ENCODE measurements at regions not wholly inside any gene's neighbourhood (a gene's known extent, or its start where the extent isn't known, plus 50 kb on each side); places are given as distances from the start of the nearest gene placed in this dataset.

DNA sequence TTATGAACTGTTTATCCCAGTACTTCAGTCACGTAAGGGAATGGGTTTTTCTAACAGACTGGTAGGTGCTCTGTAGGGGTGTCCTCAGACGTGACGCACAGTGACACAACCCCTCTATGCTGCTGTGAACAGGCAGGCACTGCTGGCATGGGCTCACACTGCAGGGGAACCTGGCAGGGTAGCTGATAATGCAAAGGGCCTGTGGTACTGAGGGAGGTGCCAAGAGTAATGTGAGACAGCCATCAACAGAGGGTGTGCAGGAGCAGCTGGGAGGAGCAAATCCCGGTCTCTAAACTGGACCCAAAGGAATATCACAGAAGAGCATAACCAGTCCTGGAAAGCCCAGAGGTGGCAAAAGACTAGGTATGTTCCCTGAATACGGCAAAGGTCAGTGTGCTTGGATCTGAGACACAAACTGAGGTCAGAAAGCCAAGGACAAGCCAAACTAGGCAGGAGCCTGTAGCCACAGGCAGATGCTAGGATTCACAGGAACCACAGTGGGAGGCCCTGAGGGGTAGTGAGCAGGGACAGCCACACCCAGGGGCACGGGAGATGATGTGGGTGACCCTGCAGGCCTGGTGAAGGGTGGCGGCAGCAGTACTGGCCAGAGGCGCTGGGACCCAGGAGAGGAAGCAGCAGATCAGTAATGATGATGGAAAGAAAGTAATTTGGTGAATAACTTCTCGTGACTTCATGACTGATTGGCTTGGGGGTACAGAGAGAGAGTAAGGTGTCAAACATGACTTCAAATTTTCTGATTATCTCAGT lies 248.1 kb upstream of the CHRNA7 start:
- DNase-seq = no peak

DNA sequence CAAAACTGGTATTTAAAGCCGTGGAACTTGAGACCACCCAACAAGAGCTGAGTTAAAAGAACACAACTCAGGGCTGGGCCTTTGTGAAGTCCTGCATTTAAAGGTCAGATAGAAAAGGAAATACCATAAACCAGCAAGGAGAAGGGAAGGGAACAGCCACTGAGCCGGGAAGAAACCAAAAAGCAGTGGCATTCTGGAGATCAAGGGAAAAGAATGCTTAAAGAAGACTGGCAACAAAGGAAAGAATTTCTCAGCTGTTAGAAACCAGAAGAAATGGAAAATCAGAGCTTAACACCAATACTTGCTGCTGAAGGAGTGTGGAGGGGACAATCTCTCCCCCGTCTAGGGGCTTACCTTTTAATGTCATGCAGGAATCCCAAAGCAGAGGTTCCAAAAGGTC lies 247.4 kb upstream of the CHRNA7 start:
- no peak for DNase-seq

DNA sequence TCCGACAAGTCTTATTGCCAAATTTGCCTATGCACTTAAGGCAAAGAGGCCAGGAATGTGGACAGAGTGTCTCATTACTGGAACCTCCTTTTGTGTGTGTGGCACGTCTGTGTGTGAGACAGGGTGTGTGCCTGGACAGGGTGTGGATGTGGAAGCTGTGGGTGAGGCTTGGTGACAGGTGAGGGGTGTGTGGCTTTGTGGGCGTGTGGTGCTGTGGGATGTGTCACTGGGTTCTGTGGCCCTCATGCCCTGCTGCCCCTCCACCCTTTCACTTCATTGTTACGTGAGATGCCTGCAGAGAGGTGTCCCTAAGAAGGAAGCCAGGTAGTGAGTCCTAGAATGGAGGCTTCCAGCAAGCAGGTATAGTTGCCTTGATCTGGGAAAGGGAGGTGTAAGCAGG lies 244.0 kb upstream of the CHRNA7 start:
- DNase-seq = no peak

DNA sequence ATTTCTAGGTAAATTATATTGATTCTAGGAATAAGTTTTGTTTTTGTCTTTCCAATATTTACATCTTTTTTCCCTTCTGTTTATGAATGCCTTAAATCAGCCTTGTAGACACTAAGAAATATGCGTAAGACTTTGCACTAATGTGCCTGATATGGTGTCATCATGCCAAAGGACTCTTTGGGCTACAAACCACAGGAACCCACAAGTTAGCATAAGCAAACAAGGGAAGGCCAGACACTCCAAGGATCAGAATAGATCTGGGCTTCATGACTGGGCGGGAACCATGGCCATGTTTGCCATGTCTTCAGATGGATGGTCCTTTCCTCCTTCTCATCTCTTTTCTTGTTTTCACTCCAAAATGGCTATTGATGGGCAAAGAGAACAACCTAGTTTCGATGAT lies 242.2 kb upstream of the CHRNA7 start:
- no peak for DNase-seq

DNA sequence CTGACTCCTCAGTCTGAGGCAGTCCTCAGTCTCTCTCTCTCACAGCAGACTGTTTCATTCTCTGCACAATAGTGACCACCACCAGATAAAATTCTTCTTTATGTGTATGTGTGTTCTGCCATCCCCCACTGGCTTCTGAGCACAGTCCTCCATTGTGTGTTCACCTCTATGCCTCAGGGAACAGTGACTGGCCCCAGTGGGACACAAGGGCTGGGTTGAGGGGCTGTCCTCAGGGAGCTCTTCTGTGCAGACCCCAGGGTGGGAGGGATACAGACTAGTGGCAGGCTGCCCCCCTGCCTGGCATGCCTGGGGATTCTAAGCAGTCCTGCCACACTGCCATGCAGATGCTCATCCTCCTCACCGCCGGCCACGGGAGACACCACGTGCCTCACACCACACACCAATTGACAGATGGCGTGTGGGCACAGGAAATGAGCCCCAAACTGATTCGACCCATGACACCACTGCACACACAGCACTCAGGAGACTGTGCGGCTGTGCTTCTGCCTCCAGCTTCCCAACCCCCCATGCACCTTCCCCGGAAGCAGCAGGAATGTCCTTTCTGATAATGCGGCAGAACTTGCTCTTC lies 237.6 kb upstream of the CHRNA7 start:
- no peak for DNase-seq

DNA sequence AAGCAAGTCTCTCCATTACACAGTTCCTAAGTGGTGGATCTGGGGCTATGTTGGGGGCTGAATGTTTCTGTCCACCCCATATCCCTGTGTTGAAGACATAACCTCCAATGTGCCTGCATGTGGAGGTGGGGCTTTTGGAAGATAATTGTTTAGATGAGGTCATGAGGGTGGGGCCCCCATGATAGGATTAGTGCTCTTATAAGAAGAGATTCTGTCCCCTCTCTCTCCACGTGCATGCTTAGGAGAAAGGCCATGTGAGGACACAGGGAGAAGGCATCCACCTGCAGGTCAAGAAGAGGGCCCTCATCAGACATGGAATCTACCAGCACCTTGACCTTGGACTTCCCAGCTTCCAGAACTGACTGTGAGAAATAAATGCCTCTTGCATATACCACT lies 231.0 kb upstream of the CHRNA7 start:
- DNase-seq = no peak

DNA sequence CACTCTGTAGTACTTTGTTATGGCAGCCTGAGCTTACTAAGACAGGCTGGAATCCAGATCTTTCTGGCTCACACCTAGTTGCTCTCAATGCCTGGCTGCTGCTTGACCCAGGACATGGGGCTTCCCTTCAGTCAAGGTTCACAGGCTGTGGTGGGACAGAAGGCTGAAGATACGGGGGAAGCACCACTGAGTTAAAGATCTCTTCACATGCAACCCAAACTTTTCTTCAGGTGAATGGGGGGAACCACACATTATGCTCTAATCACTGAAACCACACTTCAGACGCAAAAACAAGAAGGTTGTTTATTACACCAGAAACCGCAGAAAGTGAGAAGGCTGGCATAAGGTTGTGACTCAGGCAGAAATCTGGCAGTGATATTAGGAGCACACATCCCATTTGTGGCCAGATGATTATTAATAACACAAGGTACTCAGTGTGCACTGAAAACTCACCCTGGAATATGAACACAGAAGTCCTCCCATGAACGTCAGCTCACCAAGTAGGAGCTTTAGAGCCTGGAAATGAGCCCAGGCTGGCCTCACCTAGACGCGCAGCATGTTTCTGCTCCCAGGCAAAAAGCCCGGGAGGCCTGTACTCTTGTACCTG lies 230.5 kb upstream of the CHRNA7 start:
- no peak for DNase-seq

DNA sequence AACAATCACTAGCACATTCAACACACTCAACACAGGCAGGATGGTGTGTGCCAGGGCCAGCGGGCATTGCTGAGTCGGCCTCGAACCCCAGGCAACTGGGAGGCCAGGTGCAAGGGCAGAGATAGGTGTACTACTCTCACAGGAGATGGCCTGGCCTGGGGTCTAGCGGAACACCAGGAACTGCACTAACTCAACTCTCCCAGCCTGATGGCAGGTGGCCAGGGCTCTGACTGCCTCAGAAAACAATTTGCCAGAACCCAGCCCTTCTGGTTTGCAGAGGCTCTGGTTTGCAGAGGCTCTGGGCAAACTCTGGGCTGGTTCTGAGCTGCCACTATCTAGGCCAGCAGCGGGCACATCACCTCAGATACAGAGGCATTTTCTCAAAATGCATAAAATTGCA lies 229.2 kb upstream of the CHRNA7 start:
- DNase-seq = no peak

DNA sequence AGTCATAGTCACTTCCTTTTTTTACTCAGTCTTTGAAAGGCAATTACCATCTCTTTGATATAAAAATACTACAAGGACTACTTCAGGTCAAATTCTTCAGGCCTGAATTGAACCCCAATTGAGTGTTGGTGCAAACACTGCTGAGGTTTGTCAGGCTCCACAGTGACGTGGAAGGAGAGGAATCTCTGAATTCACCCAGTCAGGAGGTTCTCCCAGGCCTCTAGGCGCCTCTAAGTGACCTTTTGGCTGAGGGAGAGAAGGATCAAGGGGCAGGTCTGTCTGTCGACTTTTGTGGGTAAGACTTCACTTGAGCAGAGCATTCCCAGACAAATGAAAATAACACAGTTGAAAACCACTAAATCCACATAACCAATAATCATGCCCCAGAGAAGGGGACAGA lies 227.6 kb upstream of the CHRNA7 start:
- DNase-seq = no peak

DNA sequence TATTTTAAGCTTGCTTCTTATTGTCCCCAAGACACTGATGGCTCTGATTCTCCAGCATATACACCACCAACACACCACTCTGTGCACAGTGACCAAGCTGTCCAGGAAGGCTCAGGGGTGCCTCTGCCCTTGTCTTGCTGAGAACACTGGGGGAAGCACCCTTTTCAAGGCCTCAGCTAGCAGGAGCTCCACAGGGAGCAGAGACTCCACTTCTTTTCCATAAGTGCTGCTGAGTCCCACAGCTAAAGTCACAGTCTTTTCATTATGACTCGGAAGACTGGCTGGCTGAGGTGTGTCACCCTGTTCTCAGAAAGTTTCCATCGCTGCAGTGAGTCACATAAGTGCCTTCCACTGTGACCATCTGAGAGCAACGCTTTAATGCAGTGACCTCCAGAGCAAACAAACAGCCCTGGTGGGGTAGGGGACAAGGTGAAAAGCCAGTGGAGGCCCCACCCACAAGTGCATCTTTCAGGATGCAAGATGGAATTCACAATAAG lies 226.9 kb upstream of the CHRNA7 start:
- no peak for DNase-seq

DNA sequence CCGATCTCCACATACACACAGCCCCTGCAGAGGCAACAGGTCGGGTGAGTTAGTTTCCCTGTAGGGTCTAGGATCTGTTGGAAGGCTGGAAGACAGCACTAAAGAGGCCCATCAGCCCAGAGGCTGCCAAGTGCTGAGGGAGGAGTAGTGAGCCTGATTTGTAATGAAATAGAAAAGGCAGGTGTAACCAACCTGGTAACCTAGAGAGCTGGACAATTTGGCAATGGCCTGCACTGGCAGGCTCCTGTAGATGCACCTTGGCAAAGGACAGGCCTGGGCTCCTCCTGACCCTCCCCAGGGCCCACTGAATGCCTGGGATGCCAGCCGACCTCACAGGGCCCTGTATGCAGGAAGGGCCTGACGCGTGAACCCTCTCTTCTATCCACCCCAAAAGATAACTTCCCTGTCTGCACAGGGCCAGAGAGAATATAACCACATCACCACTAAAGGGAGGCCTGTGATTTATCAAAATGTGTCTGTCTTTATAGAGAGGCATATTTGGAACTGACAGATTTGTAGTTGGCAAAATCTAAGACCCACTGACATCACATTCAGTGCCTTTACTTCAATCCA lies 225.1 kb upstream of the CHRNA7 start:
- DNase-seq = no peak

DNA sequence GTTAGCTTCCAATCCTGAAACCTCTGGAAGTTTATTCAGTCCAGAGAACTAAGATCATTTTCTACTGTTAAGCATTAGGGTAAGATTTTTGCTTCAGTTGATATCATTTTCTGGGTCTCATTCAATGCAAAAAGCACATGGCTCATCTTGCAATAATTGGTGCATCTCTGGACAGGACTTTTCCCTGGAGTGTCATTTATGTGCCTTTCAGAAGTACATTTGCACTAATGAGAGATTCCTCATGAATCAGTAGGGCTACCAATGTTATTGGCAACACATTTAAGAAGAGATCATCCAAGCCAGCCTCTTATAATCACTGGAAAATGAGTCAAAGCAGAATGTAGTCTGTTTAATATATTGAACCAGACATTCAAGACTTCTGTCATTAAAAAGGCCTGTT lies 224.2 kb upstream of the CHRNA7 start:
- no peak for DNase-seq

DNA sequence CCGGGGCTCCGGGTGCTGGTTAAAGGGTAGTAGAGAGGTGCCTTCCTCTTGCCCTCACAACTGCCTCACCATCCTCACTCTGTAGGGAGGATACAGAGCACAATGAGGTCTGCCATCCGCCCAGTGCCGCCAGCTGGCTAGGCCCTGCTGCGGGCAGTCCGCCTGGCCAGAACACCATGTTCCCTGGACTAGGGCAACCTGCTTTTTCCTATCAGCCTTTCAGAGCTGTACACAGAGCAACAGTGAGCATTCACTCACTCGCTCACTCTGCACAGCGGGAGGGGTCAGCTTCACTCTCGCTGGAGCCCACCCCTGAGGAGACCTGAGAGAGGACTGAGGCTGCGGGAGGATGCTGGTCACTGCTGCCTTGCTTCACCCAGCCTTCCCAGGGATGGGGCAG lies 218.7 kb upstream of the CHRNA7 start:
- DNase-seq = no peak

DNA sequence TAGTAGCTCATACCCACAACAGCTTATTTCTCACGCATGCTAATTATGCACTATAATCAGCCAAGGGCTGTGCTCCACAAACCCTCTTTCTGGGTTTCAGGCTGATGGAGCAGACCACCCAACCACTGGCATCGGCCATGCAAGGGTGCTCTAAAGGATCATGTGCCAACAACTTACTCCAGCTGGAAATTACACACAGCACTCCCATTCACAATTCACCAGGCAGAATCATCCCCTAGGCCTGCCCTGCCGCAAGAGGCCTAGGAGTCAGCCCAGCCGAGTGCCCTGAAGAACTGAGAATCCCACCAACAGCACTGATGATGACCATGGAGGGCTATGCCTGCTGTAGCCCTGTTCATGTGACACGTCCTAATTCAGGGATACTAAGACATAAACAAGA lies 216.2 kb upstream of the CHRNA7 start:
- no peak for DNase-seq

DNA sequence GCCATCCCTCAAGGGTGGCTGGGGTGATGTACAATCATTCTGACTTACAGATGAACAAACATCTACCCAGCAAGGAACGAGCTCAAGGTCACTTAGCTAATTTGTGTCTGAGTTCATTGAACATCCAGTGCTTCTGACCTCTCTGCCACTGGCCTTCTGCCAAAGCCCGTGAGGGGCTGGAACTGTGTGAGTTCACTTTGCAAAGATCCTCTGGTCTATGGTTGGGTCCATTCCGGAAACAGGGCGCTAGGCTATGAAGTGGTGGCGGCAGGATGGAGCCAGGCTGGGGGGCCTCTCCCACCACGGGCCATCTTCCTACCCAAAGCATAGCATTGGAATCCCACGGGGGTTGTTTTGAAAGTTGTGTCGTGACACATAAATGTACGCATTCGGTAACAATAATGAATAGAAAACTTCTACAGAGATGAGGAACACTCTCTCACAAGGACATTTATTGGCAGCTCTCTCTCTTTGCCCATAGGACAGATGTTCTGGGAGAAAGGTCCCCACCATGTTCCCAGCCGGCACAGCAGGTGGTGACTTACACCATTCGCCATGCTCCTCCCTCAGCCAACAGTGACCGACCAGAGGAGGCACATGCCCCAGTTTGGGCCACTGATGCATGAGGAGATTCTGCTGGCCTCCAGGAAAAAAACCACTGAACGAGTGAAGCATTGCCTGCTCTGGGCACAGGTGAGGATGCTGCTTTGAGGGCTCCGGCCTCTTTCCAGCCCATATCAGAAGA lies 214.7 kb upstream of the CHRNA7 start:
- DNase-seq = no peak

DNA sequence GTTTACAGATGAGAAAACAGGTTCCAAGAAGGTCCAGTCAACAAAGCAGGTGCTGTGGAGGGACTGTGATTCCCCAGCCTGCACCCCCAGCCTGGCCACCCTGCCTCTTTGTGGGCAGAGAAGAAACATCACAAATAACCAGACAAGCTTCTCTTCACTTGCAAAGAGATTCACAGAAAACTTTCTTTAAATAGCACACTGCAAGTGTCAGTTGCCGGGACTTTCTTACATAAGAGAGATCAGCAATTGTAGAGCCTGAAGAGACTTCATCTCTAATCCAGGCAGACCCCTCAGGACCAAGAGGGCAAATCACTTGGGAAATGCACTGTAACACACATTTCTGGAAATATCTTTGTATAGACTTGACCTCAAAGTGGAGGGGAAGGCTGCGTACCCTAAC lies 207.9 kb upstream of the CHRNA7 start:
- no peak for DNase-seq

DNA sequence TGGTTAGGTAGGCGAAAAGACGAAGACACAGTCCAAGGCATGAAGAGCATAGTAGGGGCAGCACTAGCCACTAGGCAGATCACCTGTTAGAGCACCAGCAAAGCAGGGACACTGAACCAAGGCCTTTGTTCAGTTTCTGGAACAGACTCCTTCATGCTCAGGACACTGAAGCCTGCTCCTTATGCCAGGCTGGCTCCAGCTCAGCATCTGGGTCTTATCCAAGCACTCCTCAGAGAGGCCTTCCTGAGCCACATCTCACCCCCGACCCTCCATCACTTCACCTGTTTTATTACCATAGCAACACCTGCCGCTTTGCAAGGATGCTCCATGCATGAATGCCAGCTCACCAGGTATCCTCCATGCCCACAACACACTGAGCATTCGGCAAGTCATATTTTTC lies 206.3 kb upstream of the CHRNA7 start:
- DNase-seq = no peak

DNA sequence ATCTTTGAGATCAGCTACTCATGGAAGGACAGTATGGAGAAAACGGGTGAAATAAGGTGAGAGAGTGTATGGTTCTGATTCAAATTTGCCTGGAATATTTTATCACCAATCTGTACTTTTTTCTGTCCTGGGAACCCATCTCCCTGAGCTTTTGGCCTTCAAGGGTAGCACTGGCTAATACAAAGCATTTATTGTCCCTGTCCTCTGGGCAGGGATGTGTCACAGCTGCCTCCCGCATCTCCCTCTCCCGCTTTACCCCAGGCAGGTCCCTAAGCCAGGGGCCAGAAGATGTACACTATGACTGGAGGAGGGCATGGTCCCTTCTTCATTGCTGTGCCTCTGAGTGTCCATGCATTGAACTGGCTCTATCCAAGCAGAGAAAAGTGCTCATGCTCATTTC lies 201.7 kb upstream of the CHRNA7 start:
- no peak for DNase-seq

DNA sequence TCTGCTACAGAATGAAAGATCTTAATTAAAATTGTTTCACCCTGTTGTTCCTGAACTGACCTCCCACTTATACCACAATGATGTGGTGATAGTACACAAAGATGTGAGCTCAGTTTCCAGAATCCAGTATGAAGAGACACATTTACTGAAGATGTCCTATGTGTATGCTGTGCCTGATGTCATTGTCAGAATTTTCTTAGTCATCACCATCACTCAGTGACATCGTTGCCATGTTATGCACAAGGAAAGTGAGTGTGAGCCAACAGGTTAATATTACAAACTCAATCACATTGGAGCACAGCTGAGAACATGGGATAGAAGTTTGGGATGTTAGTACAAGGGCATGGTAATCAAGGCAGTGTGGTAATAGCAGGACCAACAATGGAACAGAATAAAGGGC lies 199.7 kb upstream of the CHRNA7 start:
- no peak for DNase-seq

DNA sequence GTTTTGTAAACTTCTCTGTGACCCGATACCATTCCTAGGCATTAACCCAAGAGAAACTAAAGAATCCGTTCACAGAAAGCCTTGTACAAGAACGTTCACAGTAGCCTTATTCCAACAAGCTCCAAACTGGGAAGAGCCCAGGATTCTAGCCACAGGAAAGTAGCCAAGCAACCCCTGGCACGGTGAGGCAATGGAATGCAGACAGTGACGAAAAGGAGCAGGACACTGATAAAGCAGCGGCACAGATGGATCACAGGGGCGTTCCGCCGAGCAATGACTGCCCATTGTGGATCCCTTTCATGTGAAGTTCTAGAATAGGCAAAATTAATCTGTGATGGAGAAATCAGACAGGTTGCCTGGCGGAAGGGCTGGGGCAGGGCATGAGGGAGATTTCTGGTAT lies 198.7 kb upstream of the CHRNA7 start:
- no peak for DNase-seq

DNA sequence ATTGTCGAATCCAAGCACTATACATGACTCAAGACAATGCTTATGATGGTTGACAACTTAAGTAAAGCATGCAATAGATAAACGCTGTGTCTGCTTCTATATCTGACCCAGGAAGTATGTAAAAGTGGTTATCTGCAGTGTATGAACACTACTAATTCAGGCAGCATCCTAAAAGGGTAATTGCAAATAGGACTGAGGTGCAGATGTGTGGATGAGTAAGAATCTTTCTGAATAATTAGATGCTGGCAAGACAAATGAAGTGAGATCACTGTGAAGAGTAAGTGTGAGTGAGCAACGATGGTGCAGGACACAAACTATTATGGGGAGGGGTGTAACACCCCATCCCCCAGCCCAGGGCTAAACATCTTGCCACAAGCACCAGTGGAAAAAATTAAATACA lies 195.7 kb upstream of the CHRNA7 start:
- DNase-seq = no peak

DNA sequence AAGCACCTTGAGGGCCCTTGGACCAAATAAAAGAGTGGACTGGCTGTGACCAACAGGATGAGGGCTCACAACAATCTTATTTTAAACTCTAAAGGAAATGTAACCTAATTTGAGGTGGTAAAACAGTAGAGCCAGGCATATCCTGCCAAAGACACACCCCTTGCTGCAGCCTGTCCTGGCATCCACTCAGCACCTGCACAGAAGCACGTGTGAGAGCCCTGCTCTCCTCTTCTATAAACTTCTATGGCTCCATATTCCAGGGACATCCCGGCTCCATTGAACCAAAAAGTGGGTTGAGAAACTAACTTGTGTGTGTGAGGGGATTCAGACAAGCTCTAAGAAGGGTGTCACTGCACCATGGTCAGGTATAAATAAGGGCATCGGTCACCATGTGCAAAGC lies 190.9 kb upstream of the CHRNA7 start:
- DNase-seq = no peak

DNA sequence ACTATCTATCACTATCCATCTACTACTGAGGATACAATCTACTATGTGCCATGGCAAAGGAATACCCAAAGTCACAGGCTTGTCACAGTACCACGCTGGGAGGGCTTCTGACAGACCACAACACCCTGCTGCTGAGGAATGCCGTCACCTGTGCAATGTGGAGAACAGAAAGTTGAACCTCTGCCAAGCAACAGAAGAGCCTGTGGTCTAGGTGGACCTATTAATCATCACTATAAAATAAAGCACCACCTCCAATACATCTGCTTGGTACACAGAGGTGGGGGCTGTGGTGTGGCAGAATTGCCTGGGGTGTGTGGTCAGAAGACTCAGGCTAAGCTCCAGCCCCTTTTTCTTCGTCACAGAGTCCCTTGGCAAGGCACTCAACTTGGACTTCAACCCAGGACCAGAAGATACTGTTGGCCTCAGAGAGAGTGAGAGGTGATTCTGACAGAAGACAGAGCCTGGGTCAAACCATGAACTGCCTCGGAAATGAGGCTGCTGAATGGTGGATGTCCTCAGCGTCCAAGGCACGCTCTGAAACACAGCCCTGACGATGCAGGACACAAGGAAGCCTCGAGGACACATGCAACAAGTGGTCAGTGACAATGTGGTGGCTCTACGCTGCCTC lies 189.4 kb upstream of the CHRNA7 start:
- DNase-seq = no peak
